Bronchial epithelial cell (primary cell): ENCODE measurements at regions not wholly inside any gene's neighbourhood (a gene's known extent, or its start where the extent isn't known, plus 50 kb on each side); places are given as distances from the start of the nearest gene placed in this dataset.

ENCODE experiments used
- DNase-seq: peaks from one replicate; pipeline ENCODE4 v3.0.0-alpha.2; 2010; ENCODE audit warnings: low read depth
- FAIRE-seq: peaks from 2 replicates; lab custom pipeline; 2011; peaks lifted over from hg19 to GRCh38; lab: Jason Lieb, UNC
- H3K27me3 ChIP-seq: 2 replicates; pipeline ENCODE4 v1.5.1; 2011; ENCODE audit warnings: low read length; ENCODE audit not compliant: control insufficient read depth, insufficient read depth
- H3K36me3 ChIP-seq: 2 replicates; pipeline ENCODE4 v1.5.1; 2011; ENCODE audit warnings: low read length; ENCODE audit not compliant: control insufficient read depth, insufficient read depth
- H3K4me3 ChIP-seq: 2 replicates; pipeline ENCODE4 v1.5.1; 2011; ENCODE audit warnings: mild to moderate bottlenecking, low read depth, low read length, control low read depth
- CTCF ChIP-seq: IDR thresholded peaks from 2 replicates; pipeline ENCODE4 v1.5.1; 2011; ENCODE audit warnings: mild to moderate bottlenecking, moderate library complexity, low read length, control low read depth, inconsistent platforms; ENCODE audit not compliant: insufficient read depth, severe bottlenecking

- DNase-seq: no peak
- no peaks in the 10 kb centered on the region for H3K36me3 ChIP-seq
- no peak for TF ChIP-seq CTCF
- FAIRE-seq: no peak
- no peaks in the 10 kb centered on the region for H3K27me3 ChIP-seq
- H3K4me3 ChIP-seq: no peak overlapping the region
These were observed 55.8 kb downstream of the IGF2 start for GRCh38 chr11:2083411-2083810.

- DNase-seq (peak; percentile 96), FAIRE-seq (no peak)
- H3K4me3 ChIP-seq: no peak overlapping the region
- TF ChIP-seq CTCF: no peak
- H3K27me3 ChIP-seq: no peaks in the 10 kb centered on the region
- no peaks in the 10 kb centered on the region for H3K36me3 ChIP-seq
These were observed 62.0 kb downstream of the IGF2 start for GRCh38 chr11:2077061-2077802.

- FAIRE-seq (no peak), DNase-seq (no peak)
- no peak for TF ChIP-seq CTCF
- Histone ChIP-seq H3K4me3 (no peak overlapping the region), H3K36me3 (no peaks in the 10 kb centered on the region), H3K27me3 (peaks cover 3% of the 10 kb centered on the region)
These were observed 62.7 kb downstream of the IGF2 start for GRCh38 chr11:2076441-2076840.

GRCh38 chr11:2074266-2074825, 64.8 kb downstream of the IGF2 start:
- Histone ChIP-seq H3K27me3 (peaks cover 3% of the 10 kb centered on the region), H3K4me3 (no peak overlapping the region), H3K36me3 (no peaks in the 10 kb centered on the region)
- DNase-seq: peak; percentile 49
- peak; percentile 39 for TF ChIP-seq CTCF
- no peak for FAIRE-seq

- H3K36me3 ChIP-seq: no peaks in the 10 kb centered on the region
- peak; percentile 93 for FAIRE-seq
- no peak for TF ChIP-seq CTCF
- no peak overlapping the region for H3K4me3 ChIP-seq
- DNase-seq: no peak
- peaks cover 3% of the 10 kb centered on the region for H3K27me3 ChIP-seq
These were observed 66.5 kb downstream of the IGF2 start for GRCh38 chr11:2072551-2073261.
